H9 (cell line): ENCODE measurements at regions not wholly inside any gene's neighbourhood (a gene's known extent, or its start where the extent isn't known, plus 50 kb on each side); places are given as distances from the start of the nearest gene placed in this dataset.

Experiments used
- DNase-seq: peaks from one replicate; pipeline ENCODE4 v3.0.0-alpha.2; 2017
- H2AFZ ChIP-seq: one replicate; pipeline ENCODE4 v1.6.1; 2013; ENCODE audit warnings: mild to moderate bottlenecking, low read length, control low read depth, moderate library complexity
- H2AK5ac ChIP-seq: 2 replicates; pipeline ENCODE4 v1.6.1; 2013; ENCODE audit warnings: low read length, control low read depth, mixed read lengths; ENCODE audit not compliant: insufficient read length
- H2BK120ac ChIP-seq: one replicate; pipeline ENCODE4 v1.6.1; 2013; ENCODE audit warnings: low read depth, mild to moderate bottlenecking, low read length, control low read depth, inconsistent platforms; ENCODE audit not compliant: poor library complexity, severe bottlenecking
- H2BK12ac ChIP-seq: 2 replicates; pipeline ENCODE4 v1.6.1; 2013; ENCODE audit warnings: low read length, control low read depth, mixed read lengths, low read depth; ENCODE audit not compliant: insufficient read length
- H2BK15ac ChIP-seq: 2 replicates; pipeline ENCODE4 v1.6.1; 2013; ENCODE audit warnings: low read depth, low read length, control low read depth
- H2BK20ac ChIP-seq: one replicate; pipeline ENCODE4 v1.6.1; 2013; ENCODE audit warnings: low read depth, mild to moderate bottlenecking, low read length, control low read depth, inconsistent platforms; ENCODE audit not compliant: poor library complexity, severe bottlenecking
- H2BK5ac ChIP-seq: 2 replicates; pipeline ENCODE4 v1.6.1; 2013; ENCODE audit warnings: low read length, control low read depth, mixed read lengths; ENCODE audit not compliant: insufficient read length
- H3K14ac ChIP-seq: 2 replicates; pipeline ENCODE4 v1.6.1; 2013; ENCODE audit warnings: low read length, control low read depth; ENCODE audit not compliant: insufficient read depth
- H3K18ac ChIP-seq: 2 replicates; pipeline ENCODE4 v1.6.1; 2013; ENCODE audit warnings: low read depth, mild to moderate bottlenecking, mixed read lengths, low read length, control low read depth; ENCODE audit not compliant: insufficient read length
- H3K23ac ChIP-seq: 2 replicates; pipeline ENCODE4 v1.6.1; 2013; ENCODE audit warnings: low read length, control low read depth, mixed read lengths, low read depth; ENCODE audit not compliant: insufficient read length
- H3K23me2 ChIP-seq: 2 replicates; pipeline ENCODE4 v1.6.1; 2013; ENCODE audit warnings: low read depth, mild to moderate bottlenecking, mixed read lengths, low read length, control low read depth; ENCODE audit not compliant: insufficient read length, poor library complexity, severe bottlenecking
- H3K27ac ChIP-seq: 2 replicates; pipeline ENCODE4 v1.5.1; 2013; ENCODE audit warnings: low read length, control low read depth, mixed read lengths, low read depth; ENCODE audit not compliant: insufficient read length
- H3K27me3 ChIP-seq: 2 replicates; pipeline ENCODE4 v1.6.1; 2013; ENCODE audit warnings: low read length, control low read depth, inconsistent platforms; ENCODE audit not compliant: insufficient read depth
- H3K4ac ChIP-seq: 2 replicates; pipeline ENCODE4 v1.6.1; 2013; ENCODE audit warnings: low read depth, mild to moderate bottlenecking, control low read depth, inconsistent platforms, low read length, moderate library complexity
- H3K4me1 ChIP-seq: 2 replicates; pipeline ENCODE4 v1.6.1; 2013; ENCODE audit warnings: low read length, control low read depth, inconsistent platforms; ENCODE audit not compliant: insufficient read depth
- H3K4me2 ChIP-seq: 2 replicates; pipeline ENCODE4 v1.6.1; 2013; ENCODE audit warnings: low read length, control low read depth, mixed read lengths; ENCODE audit not compliant: insufficient read length, insufficient read depth
- H3K56ac ChIP-seq: 2 replicates; pipeline ENCODE4 v1.6.1; 2013; ENCODE audit warnings: low read depth, mild to moderate bottlenecking, mixed read lengths, low read length, control low read depth; ENCODE audit not compliant: insufficient read length
- H3K79me1 ChIP-seq: 2 replicates; pipeline ENCODE4 v1.6.1; 2013; ENCODE audit warnings: low read depth, mild to moderate bottlenecking, moderate library complexity, low read length, control low read depth, inconsistent platforms; ENCODE audit not compliant: insufficient read depth, poor library complexity, severe bottlenecking
- H3K79me2 ChIP-seq: 2 replicates; pipeline ENCODE4 v1.6.1; 2013; ENCODE audit warnings: low read length, control low read depth, inconsistent platforms; ENCODE audit not compliant: insufficient read depth
- H3K9ac ChIP-seq: 2 replicates; pipeline ENCODE4 v1.6.1; 2013; ENCODE audit warnings: low read length, control low read depth, mixed read lengths; ENCODE audit not compliant: insufficient read length; ENCODE audit errors: extremely low read depth
- H3K9me3 ChIP-seq: one replicate; pipeline ENCODE4 v1.6.1; 2013; ENCODE audit warnings: low read depth, low read length, inconsistent platforms; ENCODE audit not compliant: control insufficient read depth
- H3T11ph ChIP-seq: one replicate; pipeline ENCODE4 v1.6.1; 2013; ENCODE audit warnings: mild to moderate bottlenecking, low read length, control low read depth, inconsistent platforms
- H4K20me1 ChIP-seq: one replicate; pipeline ENCODE4 v1.6.1; 2013; ENCODE audit not compliant: control insufficient read depth, insufficient read length, insufficient read depth
- H4K5ac ChIP-seq: 2 replicates; pipeline ENCODE4 v1.6.1; 2013; ENCODE audit warnings: low read depth, mild to moderate bottlenecking, mixed read lengths, low read length, control low read depth; ENCODE audit not compliant: insufficient read length
- H4K8ac ChIP-seq: replicated peaks from 2 replicates; pipeline ENCODE4 v1.6.1; 2013; ENCODE audit warnings: low read length, control low read depth, mixed read lengths, low read depth; ENCODE audit not compliant: insufficient read length
- H4K91ac ChIP-seq: 2 replicates; pipeline ENCODE4 v1.6.1; 2013; ENCODE audit warnings: low read depth, mild to moderate bottlenecking, moderate library complexity, mixed read lengths, low read length, control low read depth; ENCODE audit not compliant: insufficient read length
- H3K27ac Mint-ChIP-seq, 3 experiments: 2 replicates in 2 of 3; 3 replicates in 1 of 3; pipeline ENCODE4 v1.8.0; 2020 to 2021; ENCODE audit warnings: mixed read lengths in 3 of 3, mild to moderate bottlenecking in 1 of 3, moderate library complexity in 1 of 3
- H3K27me3 Mint-ChIP-seq: 2 replicates; pipeline ENCODE4 v1.8.0; 2021; ENCODE audit warnings: low read depth, mild to moderate bottlenecking, moderate library complexity, mixed read lengths
- H3K36me3 Mint-ChIP-seq, 3 experiments: 2 replicates in 2 of 3; 3 replicates in 1 of 3; pipeline ENCODE4 v1.8.0; 2020 to 2021; ENCODE audit warnings: low read depth in 3 of 3, mixed read lengths in 3 of 3; ENCODE audit not compliant: insufficient read depth in 1 of 3
- H3K4me1 Mint-ChIP-seq, 2 experiments: 2 replicates each; pipeline ENCODE4 v1.8.0; 2020; ENCODE audit warnings: mixed read lengths in 2 of 2
- H3K4me3 Mint-ChIP-seq, 2 experiments: 2 replicates in 1 of 2; 3 replicates in 1 of 2; pipeline ENCODE4 v1.8.0; 2020 to 2021; ENCODE audit warnings: mild to moderate bottlenecking in 2 of 2, mixed read lengths in 2 of 2, moderate library complexity in 1 of 2
- H3K9me3 Mint-ChIP-seq, 2 experiments: 2 replicates in 1 of 2; 3 replicates in 1 of 2; pipeline ENCODE4 v1.8.0; 2020; ENCODE audit warnings: mild to moderate bottlenecking in 2 of 2, mixed read lengths in 2 of 2, moderate library complexity in 1 of 2
- CTCF ChIP-seq: fragments of 200-600 bp; sonication (generic); conservative IDR thresholded peaks from 3 replicates; pipeline ENCODE4 v1.8.0; 2021; ENCODE audit warnings: antibody characterized with exemption, mild to moderate bottlenecking
- WGBS: extraction: QIAGEN DNeasy Blood & Tissue Kit; methylation state at CpG from one replicate; pipeline ENCODE4 v1.1.7; 2013; ENCODE audit warnings: missing lambda C conversion rate, low lambda C conversion rate, mixed read lengths; ENCODE audit not compliant: insufficient read length; ENCODE audit errors: extremely low coverage; 5-methylcytosine and 5-hydroxymethylcytosine counted together

- Histone ChIP-seq H2BK12ac (no peak overlapping the region), H2BK15ac (no peak overlapping the region), H3K9me3 (no peaks in the 10 kb centered on the region), H4K5ac (no peak overlapping the region), H3K23ac (no peak overlapping the region), H3K4me1 (no peaks in the 10 kb centered on the region), H3K56ac (no peak overlapping the region), H4K20me1 (no peaks in the 10 kb centered on the region), H3T11ph (no peak overlapping the region), H3K79me2 (no peaks in the 10 kb centered on the region), H3K18ac (no peak overlapping the region), H3K27me3 (no peaks in the 10 kb centered on the region), H3K4me2 (no peak overlapping the region), H3K27ac (no peak overlapping the region), H2BK120ac (no peak overlapping the region), H2BK20ac (no peak overlapping the region), H2AFZ (no peak overlapping the region), H3K4ac (no peak overlapping the region), H3K23me2 (no peaks in the 10 kb centered on the region), H2AK5ac (no peak overlapping the region), H3K9ac (no peak overlapping the region), H3K79me1 (no peaks in the 10 kb centered on the region), H4K8ac (no peak overlapping the region), H4K91ac (no peak overlapping the region), H2BK5ac (no peak overlapping the region), H3K14ac (no peak overlapping the region)
- H3K27ac Mint-ChIP-seq, result no peak overlapping the region
- peaks cover 8 to 13% of the 10 kb centered on the region in 2 experiments for H3K9me3 Mint-ChIP-seq
- H3K4me1 Mint-ChIP-seq, result peaks cover 0 to 4% of the 10 kb centered on the region in 2 experiments; a peak in 2 of 4 replicates
- H3K4me3 Mint-ChIP-seq, result no peak overlapping the region
- no CpG with 5 or more reads among the region's 2 CpGs for WGBS
- H3K36me3 Mint-ChIP-seq, result peaks cover 0 to 6% (median 5%) of the 10 kb centered on the region in 3 experiments; a peak in 3 of 7 replicates
- DNase-seq, result no peak
- no peak for TF ChIP-seq CTCF
- peaks cover 4% of the 10 kb centered on the region for H3K27me3 Mint-ChIP-seq
Observed at GRCh38 chr20:4095639-4096038, 53.0 kb upstream of the SMOX start.
